ENCODE measurements at regions not wholly inside any gene's neighbourhood (a gene's known extent, or its start where the extent isn't known, plus 50 kb on each side); places are given as distances from the start of the nearest gene placed in this dataset.

GRCh38 chr12:118884226-118884625 is 97.1 kb upstream of the SRRM4 start:
- no peaks in the 10 kb centered on the region for H3K4me1 ChIP-seq (ENCODE audit: insufficient read depth, low read length)
- no peaks in the 10 kb centered on the region for H3K9me3 ChIP-seq (ENCODE audit: low read length)
- H3K4me3 ChIP-seq (replicated peaks in 1 of 3; ENCODE audit: insufficient read depth in 1 of 3, low read depth in 2 of 3, low read length in 3 of 3) = no peak overlapping the region
- ChIA-PET CTCF (ENCODE audit: low intra/inter-chr PET ratio, low total read pairs) (no interaction called here), POLR2A (no interaction called here)
- DNase-seq (ENCODE audit: low spot score) (no peak), FAIRE-seq (no peak), ATAC-seq (no peak)
- no peaks in the 10 kb centered on the region for H3K36me3 ChIP-seq (replicated peaks in 1 of 2; ENCODE audit: control insufficient read depth in 1 of 2, insufficient read depth in 2 of 2, low read length in 2 of 2)
- 0% methylated on average over 1 of the region's 1 CpG for WGBS (ENCODE audit: low lambda C conversion rate)
- H3K4me2 ChIP-seq (ENCODE audit: low read depth, low read length) = no peak overlapping the region
- no peaks in the 10 kb centered on the region for H3K79me2 ChIP-seq (ENCODE audit: insufficient read depth, low read length)
- BruUV-seq (replicated peaks) = no TSS peak
- no peak overlapping the region for H3K27ac ChIP-seq (ENCODE audit: extremely low read length, insufficient read depth, low read length)
- intact Hi-C loops (cut with micrococcal nuclease; ENCODE audit: unreplicated experiment) (no loop called here), in situ Hi-C loops (cut with HindIII; ENCODE audit: extremely low pct_ligation_motif_present, low pct_unique_long_range_greater_than_20kb) (no loop called here)
- no peak overlapping the region for H3K9ac ChIP-seq (ENCODE audit: insufficient read depth, low read depth, low read length)
- no peak overlapping the region for H2AFZ ChIP-seq (ENCODE audit: low read length)
- H4K20me1 ChIP-seq (ENCODE audit: insufficient read depth, low read length) = no peaks in the 10 kb centered on the region
- no peaks in the 10 kb centered on the region for H3K27me3 ChIP-seq (ENCODE audit: control insufficient read depth in 1 of 2, insufficient read depth in 2 of 2, low read length in 2 of 2)
- no peak for TF ChIP-seq ZNF841 (CRISPR knock-in tag; IDR thresholded peaks at IDR 0.05; ENCODE audit: borderline replicate concordance)
- no peak for TF ChIP-seq ZSCAN31 (CRISPR knock-in tag; IDR thresholded peaks at IDR 0.05; ENCODE audit: low read depth)
- TF ChIP-seq FOXK1 (CRISPR knock-in tag; IDR thresholded peaks at IDR 0.05; ENCODE audit: borderline replicate concordance, low read depth) = no peak
- no peak for TF ChIP-seq AFF4 (CRISPR knock-in tag; IDR thresholded peaks at IDR 0.05)
- no peak for TF ChIP-seq ZNF687 (CRISPR knock-in tag; IDR thresholded peaks at IDR 0.05)
- no peak for TF ChIP-seq ZBTB44 (CRISPR knock-in tag; IDR thresholded peaks at IDR 0.05)
- TF ChIP-seq MTF1 (CRISPR knock-in tag; IDR thresholded peaks at IDR 0.05) = no peak
- no peak for TF ChIP-seq AKAP8 (CRISPR knock-in tag; IDR thresholded peaks at IDR 0.05)
- no peak for TF ChIP-seq SETDB1 (CRISPR knock-in tag; IDR thresholded peaks at IDR 0.05; ENCODE audit: borderline replicate concordance)
- TF ChIP-seq GMEB2 (CRISPR knock-in tag; IDR thresholded peaks at IDR 0.05; ENCODE audit: low read depth) = no peak
- no peak for TF ChIP-seq SP2 (CRISPR knock-in tag; IDR thresholded peaks at IDR 0.05)
- TF ChIP-seq ZNF780A (CRISPR knock-in tag; IDR thresholded peaks at IDR 0.05) = no peak
- TF ChIP-seq CC2D1A (CRISPR knock-in tag; IDR thresholded peaks at IDR 0.05) = no peak
